ENCODE measurements at regions not wholly inside any gene's neighbourhood (a gene's known extent, or its start where the extent isn't known, plus 50 kb on each side); places are given as distances from the start of the nearest gene placed in this dataset.

DNA sequence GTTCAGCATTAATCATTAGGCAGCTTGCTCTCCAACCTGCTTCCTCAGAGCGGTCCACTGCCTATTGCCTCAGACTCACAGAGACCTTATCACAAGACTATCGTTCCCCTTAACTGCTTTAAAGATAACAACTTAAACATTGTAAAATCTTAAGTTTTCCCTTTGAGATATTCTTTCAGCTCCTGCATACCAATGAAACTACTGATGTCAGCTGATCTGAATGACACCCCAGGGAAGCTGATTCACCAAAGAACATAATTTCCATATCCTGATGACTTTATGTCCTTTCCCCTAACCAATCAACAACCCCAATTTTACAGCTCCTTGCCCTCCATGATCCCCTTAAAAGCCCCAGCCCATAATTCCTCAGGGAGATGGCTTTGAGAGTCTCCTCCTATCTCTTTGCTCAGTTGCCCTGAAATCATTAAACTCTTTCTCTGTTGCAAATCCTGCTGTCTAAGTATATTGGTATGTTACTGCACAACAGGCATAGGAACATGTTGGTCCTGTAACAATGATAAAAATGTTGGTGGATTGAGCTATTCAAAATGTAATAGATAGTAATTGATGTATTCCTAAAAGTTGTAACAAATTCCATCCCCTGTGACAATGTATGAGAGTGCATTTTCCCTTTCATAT, 621.4 kb upstream of the RGS18 start:
- no peaks in the 10 kb centered on the region for H3K79me2 ChIP-seq (ENCODE audit: control insufficient read depth, low read length)
- H3K27me3 ChIP-seq (ENCODE audit: control insufficient read depth, low read length) = no peaks in the 10 kb centered on the region
- no peaks in the 10 kb centered on the region for H3K4me1 ChIP-seq (ENCODE audit: control insufficient read depth, low read length)
- H3K4me3 ChIP-seq (ENCODE audit: low read length) = no peak overlapping the region
- H3K27ac ChIP-seq (ENCODE audit: low read depth, low read length) = no peak overlapping the region
- no peak for TF ChIP-seq EZH2phosphoT487 (IDR thresholded peaks at IDR 0.05; ENCODE audit: borderline replicate concordance, low read length)
- TF ChIP-seq CTCF (IDR thresholded peaks at IDR 0.05; ENCODE audit: low read depth, low read length, poor library complexity, severe bottlenecking) = no peak
- H3K9me3 ChIP-seq (ENCODE audit: control insufficient read depth, insufficient read depth, low read length) = no peaks in the 10 kb centered on the region
- H3K36me3 ChIP-seq (ENCODE audit: control insufficient read depth, low read length) = no peaks in the 10 kb centered on the region
- H3K4me2 ChIP-seq (ENCODE audit: low read length) = no peak overlapping the region
- no peaks in the 10 kb centered on the region for H3F3A ChIP-seq (ENCODE audit: control insufficient read depth, insufficient read depth)
- no peaks in the 10 kb centered on the region for H4K20me1 ChIP-seq (ENCODE audit: control insufficient read depth, insufficient read depth, low read depth, low read length)
- no peaks in the 10 kb centered on the region for H3K9me2 ChIP-seq (replicated peaks; ENCODE audit: control insufficient read depth, low read length)

DNA sequence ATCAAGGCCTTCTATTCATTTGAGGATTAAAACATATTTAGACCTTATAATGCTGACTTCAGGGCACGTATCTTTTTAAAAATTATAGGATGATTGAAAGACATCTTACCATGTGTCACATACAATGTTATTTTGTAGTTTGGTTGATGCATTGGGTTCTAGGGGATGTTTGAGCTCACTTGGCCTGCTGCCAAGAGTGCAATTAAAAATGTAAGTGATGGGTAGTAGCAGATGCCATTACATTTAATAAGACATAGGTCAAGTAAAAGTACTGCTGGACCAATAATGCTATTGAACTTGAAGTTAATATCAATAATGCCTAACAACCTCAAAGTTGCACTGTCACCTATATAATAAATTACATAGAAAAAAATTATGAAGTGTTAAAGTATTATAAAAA, 616.5 kb upstream of the RGS18 start:
- Histone ChIP-seq H3K27me3 (ENCODE audit: control insufficient read depth, low read length) (no peaks in the 10 kb centered on the region), H3K4me1 (ENCODE audit: control insufficient read depth, low read length) (no peaks in the 10 kb centered on the region), H4K20me1 (ENCODE audit: control insufficient read depth, insufficient read depth, low read depth, low read length) (no peaks in the 10 kb centered on the region), H3K9me3 (ENCODE audit: control insufficient read depth, insufficient read depth, low read length) (no peaks in the 10 kb centered on the region), H3K4me2 (ENCODE audit: low read length) (no peak overlapping the region), H3K4me3 (ENCODE audit: low read length) (no peak overlapping the region), H3F3A (ENCODE audit: control insufficient read depth, insufficient read depth) (no peaks in the 10 kb centered on the region), H3K9me2 (replicated peaks; ENCODE audit: control insufficient read depth, low read length) (no peaks in the 10 kb centered on the region), H3K79me2 (ENCODE audit: control insufficient read depth, low read length) (no peaks in the 10 kb centered on the region), H3K27ac (ENCODE audit: low read depth, low read length) (no peak overlapping the region), H3K36me3 (ENCODE audit: control insufficient read depth, low read length) (no peaks in the 10 kb centered on the region)
- TF ChIP-seq EZH2phosphoT487 (IDR thresholded peaks at IDR 0.05; ENCODE audit: borderline replicate concordance, low read length) = no peak
- TF ChIP-seq CTCF (IDR thresholded peaks at IDR 0.05; ENCODE audit: low read depth, low read length, poor library complexity, severe bottlenecking) = no peak

- TF ChIP-seq EZH2phosphoT487 (IDR thresholded peaks at IDR 0.05; ENCODE audit: borderline replicate concordance, low read length) (no peak), CTCF (IDR thresholded peaks at IDR 0.05; ENCODE audit: low read depth, low read length, poor library complexity, severe bottlenecking) (no peak)
Measured at GRCh38 chr1:191542444-191542843, 615.8 kb upstream of the RGS18 start.

More at GRCh38 chr1:191542444-191542843, 615.8 kb upstream of the RGS18 start:
- Histone ChIP-seq H3K4me1 (ENCODE audit: control insufficient read depth, low read length) (no peaks in the 10 kb centered on the region), H3K79me2 (ENCODE audit: control insufficient read depth, low read length) (no peaks in the 10 kb centered on the region), H3K4me2 (ENCODE audit: low read length) (no peak overlapping the region), H3K9me2 (replicated peaks; ENCODE audit: control insufficient read depth, low read length) (no peaks in the 10 kb centered on the region), H3K4me3 (ENCODE audit: low read length) (no peak overlapping the region), H3K27me3 (ENCODE audit: control insufficient read depth, low read length) (no peaks in the 10 kb centered on the region), H3K36me3 (ENCODE audit: control insufficient read depth, low read length) (no peaks in the 10 kb centered on the region), H4K20me1 (ENCODE audit: control insufficient read depth, insufficient read depth, low read depth, low read length) (no peaks in the 10 kb centered on the region), H3F3A (ENCODE audit: control insufficient read depth, insufficient read depth) (no peaks in the 10 kb centered on the region), H3K27ac (ENCODE audit: low read depth, low read length) (no peak overlapping the region), H3K9me3 (ENCODE audit: control insufficient read depth, insufficient read depth, low read length) (no peaks in the 10 kb centered on the region)
